HEK293T (cell line): ENCODE measurements at regions not wholly inside any gene's neighbourhood (a gene's known extent, or its start where the extent isn't known, plus 50 kb on each side); places are given as distances from the start of the nearest gene placed in this dataset.

Experiments used
- CTCF ChIA-PET: fragments of 350-600 bp; formaldehyde crosslinking; extraction: SDS; loops from one replicate; lab custom pipeline; 2021; ENCODE audit warnings: antibody characterized with exemption, inconsistent platforms; lab: Yijun Ruan, JAX
- POLR2A ChIA-PET: fragments of 350-600 bp; formaldehyde crosslinking; extraction: SDS; loops from one replicate; lab custom pipeline; 2020; ENCODE audit warnings: antibody characterized with exemption, inconsistent platforms; lab: Yijun Ruan, JAX
- DNase-seq: peaks from one replicate; pipeline ENCODE4 v3.0.0; 2012; ENCODE audit warnings: mixed read lengths; ENCODE audit errors: extremely low spot score
- ARNT ChIP-seq: fragments of 450-650 bp; IDR thresholded peaks from 2 replicates; pipeline ENCODE4 v1.6.1; 2017; ENCODE audit warnings: mild to moderate bottlenecking
- BHLHE40 ChIP-seq: fragments of 450-650 bp; IDR thresholded peaks from 2 replicates; pipeline ENCODE4 v1.6.1; 2016; ENCODE audit warnings: mild to moderate bottlenecking, moderate library complexity, borderline replicate concordance
- CTBP1 ChIP-seq: fragments of 450-650 bp; IDR thresholded peaks from 2 replicates; pipeline ENCODE4 v1.6.1; 2016; ENCODE audit warnings: borderline replicate concordance
- ELF4 ChIP-seq: fragments of 450-650 bp; IDR thresholded peaks from 2 replicates; pipeline ENCODE4 v1.6.1; 2017; ENCODE audit warnings: antibody characterized with exemption
- FOXA1 ChIP-seq: fragments of 450-650 bp; IDR thresholded peaks from 2 replicates; pipeline ENCODE4 v1.6.1; 2016; ENCODE audit warnings: mild to moderate bottlenecking
- FOXK2 ChIP-seq: fragments of 450-650 bp; IDR thresholded peaks from 2 replicates; pipeline ENCODE4 v1.6.1; 2016; ENCODE audit warnings: mild to moderate bottlenecking
- FOXM1 ChIP-seq: fragments of 450-650 bp; IDR thresholded peaks from 2 replicates; pipeline ENCODE4 v1.6.1; 2017; ENCODE audit warnings: mild to moderate bottlenecking, borderline replicate concordance
- HDGF ChIP-seq: fragments of 450-650 bp; IDR thresholded peaks from 2 replicates; pipeline ENCODE4 v1.6.1; 2017; ENCODE audit warnings: antibody characterized with exemption, borderline replicate concordance
- L3MBTL2 ChIP-seq: fragments of 450-650 bp; conservative IDR thresholded peaks from 2 replicates; pipeline ENCODE4 v1.6.1; 2016; ENCODE audit warnings: mild to moderate bottlenecking
- LEF1 ChIP-seq: fragments of 450-650 bp; IDR thresholded peaks from 2 replicates; pipeline ENCODE4 v1.6.1; 2017; ENCODE audit warnings: mild to moderate bottlenecking, borderline replicate concordance
- NFRKB ChIP-seq: fragments of 450-650 bp; IDR thresholded peaks from 2 replicates; pipeline ENCODE4 v1.6.1; 2016; ENCODE audit warnings: mild to moderate bottlenecking, moderate library complexity
- SP1 ChIP-seq: fragments of 450-650 bp; IDR thresholded peaks from 2 replicates; pipeline ENCODE4 v1.6.1; 2017
- SUZ12 ChIP-seq: fragments of 450-650 bp; IDR thresholded peaks from 2 replicates; pipeline ENCODE4 v1.6.1; 2016; ENCODE audit warnings: mild to moderate bottlenecking
- TARDBP ChIP-seq: fragments of 450-650 bp; IDR thresholded peaks from 2 replicates; pipeline ENCODE4 v1.6.1; 2016
- ZNF384 ChIP-seq: fragments of 450-650 bp; IDR thresholded peaks from 2 replicates; pipeline ENCODE4 v1.6.1; 2016
- TF ChIP-seq, protein P1 (sequence below): fragments of 450-650 bp; IDR thresholded peaks from 2 replicates; pipeline ENCODE4 v1.6.1; 2016

DNA sequence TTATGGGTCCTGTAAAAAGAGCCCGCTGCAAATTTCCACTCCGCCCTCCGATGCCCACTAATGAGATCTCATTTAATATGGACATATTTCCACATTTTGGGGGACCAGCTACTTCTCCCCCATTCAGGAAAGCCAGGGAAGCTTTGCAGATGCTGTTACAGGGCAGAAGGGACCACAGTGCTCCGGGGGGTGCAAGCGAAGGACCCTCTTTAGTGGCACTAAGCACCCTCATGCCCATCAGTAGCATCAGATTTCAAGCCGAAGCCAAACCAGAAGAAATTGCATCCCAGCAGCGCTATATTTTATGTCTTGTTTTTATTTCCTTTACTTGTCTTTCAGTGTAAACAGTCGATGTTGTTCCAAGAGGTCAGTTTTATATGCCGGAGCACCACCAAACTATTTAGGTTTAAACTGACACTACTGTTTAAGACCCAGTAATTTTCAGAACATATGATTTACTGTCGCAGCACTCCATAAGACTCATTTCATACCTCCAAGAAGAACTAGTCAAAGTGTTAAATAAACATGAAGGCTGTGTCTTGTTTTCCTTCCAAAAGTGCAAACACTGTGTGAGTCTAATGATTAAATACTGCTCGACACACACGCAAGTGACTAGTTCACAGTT is 122.2 kb upstream of the MGMT start:
- POLR2A ChIA-PET: no interaction called here
- no peak for DNase-seq
- CTCF ChIA-PET: no interaction called here
- no peak for TF ChIP-seq FOXM1
- no peak for TF ChIP-seq ELF4
- no peak for TF ChIP-seq ZNF384

DNA sequence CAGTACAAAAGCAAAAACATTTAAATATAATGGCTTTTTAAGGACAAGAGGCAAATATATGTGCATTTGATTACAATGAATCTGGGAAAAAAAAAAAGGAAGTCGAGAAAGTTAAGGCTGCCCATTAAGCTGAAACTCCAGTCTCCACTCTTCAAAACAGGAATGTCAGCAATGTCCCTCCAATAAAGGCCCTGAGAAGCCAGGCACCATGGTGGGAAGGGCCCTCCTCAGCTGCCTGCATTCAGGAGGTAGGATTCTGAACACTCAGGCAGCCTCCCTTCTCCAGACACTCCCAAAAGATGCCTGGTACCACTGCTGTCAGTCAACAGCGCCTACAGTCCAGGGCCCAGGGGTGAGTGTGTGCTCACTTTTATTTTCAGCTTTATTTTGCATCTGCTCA is 121.3 kb upstream of the MGMT start:
- no peak for TF ChIP-seq SP1
- no peak for TF ChIP-seq SUZ12
- POLR2A ChIA-PET: no interaction called here
- no peak for DNase-seq
- CTCF ChIA-PET: no interaction called here

- no peak for DNase-seq
- TF ChIP-seq SUZ12 (no peak), L3MBTL2 (no peak), FOXA1 (no peak), CTBP1 (no peak), FOXM1 (no peak), HDGF (no peak), ARNT (no peak)
- TF ChIP-seq, protein P1, sequence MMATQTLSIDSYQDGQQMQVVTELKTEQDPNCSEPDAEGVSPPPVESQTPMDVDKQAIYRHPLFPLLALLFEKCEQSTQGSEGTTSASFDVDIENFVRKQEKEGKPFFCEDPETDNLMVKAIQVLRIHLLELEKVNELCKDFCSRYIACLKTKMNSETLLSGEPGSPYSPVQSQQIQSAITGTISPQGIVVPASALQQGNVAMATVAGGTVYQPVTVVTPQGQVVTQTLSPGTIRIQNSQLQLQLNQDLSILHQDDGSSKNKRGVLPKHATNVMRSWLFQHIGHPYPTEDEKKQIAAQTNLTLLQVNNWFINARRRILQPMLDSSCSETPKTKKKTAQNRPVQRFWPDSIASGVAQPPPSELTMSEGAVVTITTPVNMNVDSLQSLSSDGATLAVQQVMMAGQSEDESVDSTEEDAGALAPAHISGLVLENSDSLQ: no peak
- POLR2A ChIA-PET: no interaction called here
- CTCF ChIA-PET: no interaction called here
Measured at GRCh38 chr10:129350690-129351089, 116.4 kb upstream of the MGMT start.

DNA sequence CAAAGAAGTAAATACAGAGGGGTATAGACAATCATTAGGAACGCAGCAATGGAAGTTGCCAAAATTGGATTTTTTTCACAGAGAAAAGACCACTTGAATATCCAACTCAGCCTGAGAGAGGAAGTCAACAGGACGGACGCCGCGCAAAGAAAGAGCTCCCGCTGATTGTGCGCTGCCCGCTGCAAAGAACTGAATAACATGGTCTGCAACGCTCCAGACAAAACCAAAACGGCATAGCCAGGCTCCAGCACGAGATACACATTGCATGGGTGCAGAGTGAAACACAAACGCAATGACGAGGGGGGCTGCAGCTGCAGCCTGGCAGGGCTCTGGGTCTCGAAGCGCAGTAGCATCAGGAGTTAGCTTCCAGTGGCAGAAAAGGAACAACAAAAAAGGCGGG is 113.9 kb upstream of the MGMT start:
- TF ChIP-seq FOXA1 (no peak), HDGF (no peak), NFRKB (no peak), FOXM1 (no peak), CTBP1 (no peak), L3MBTL2 (no peak), TARDBP (no peak), ELF4 (no peak), ZNF384 (no peak), SP1 (no peak), SUZ12 (no peak), ARNT (no peak), FOXK2 (no peak), BHLHE40 (no peak), LEF1 (no peak)
- TF ChIP-seq, protein P1: no peak
- DNase-seq: no peak
- CTCF ChIA-PET: no interaction called here
- POLR2A ChIA-PET: no interaction called here

- ChIA-PET POLR2A (no interaction called here), CTCF (no interaction called here)
- no peak for DNase-seq
- TF ChIP-seq SUZ12 (no peak), L3MBTL2 (no peak), ZNF384 (no peak), HDGF (no peak)
Measured at GRCh38 chr10:129360046-129360445, 107.0 kb upstream of the MGMT start.

- DNase-seq: no peak
- TF ChIP-seq SUZ12: no peak
- TF ChIP-seq ARNT: no peak
- no peak for TF ChIP-seq L3MBTL2
- TF ChIP-seq FOXM1: no peak
- TF ChIP-seq SP1: no peak
- no peak for TF ChIP-seq ELF4
- TF ChIP-seq BHLHE40: no peak
- TF ChIP-seq, protein P1: no peak
- no peak for TF ChIP-seq LEF1
- no peak for TF ChIP-seq FOXK2
- ChIA-PET POLR2A (no interaction called here), CTCF (no interaction called here)
Measured at GRCh38 chr10:129361676-129362376, 105.2 kb upstream of the MGMT start.

DNA sequence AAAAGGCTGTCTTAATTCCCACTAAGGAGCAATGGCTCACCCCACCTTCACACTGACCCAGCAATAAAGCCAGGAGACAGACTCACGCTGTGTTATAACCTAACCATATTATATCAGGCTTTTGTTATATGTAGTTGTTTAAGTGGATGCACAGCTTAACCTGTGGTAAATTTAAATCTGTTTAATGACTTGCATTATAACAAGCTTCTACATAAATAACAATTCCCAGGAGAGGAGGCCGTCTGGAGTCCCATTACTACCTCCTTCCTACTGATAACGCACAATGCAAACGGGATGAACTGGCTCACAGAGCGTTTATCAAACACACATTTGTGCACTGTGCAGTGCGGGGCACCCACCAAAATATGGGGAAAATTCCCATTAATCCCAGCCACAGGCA is 102.1 kb upstream of the MGMT start:
- ChIA-PET CTCF (no interaction called here), POLR2A (no interaction called here)
- TF ChIP-seq TARDBP: no peak
- no peak for TF ChIP-seq FOXA1
- TF ChIP-seq HDGF: no peak
- no peak for TF ChIP-seq SUZ12
- TF ChIP-seq CTBP1: no peak
- no peak for DNase-seq
